ENCODE measurements at regions not wholly inside any gene's neighbourhood (a gene's known extent, or its start where the extent isn't known, plus 50 kb on each side); places are given as distances from the start of the nearest gene placed in this dataset.

DNA sequence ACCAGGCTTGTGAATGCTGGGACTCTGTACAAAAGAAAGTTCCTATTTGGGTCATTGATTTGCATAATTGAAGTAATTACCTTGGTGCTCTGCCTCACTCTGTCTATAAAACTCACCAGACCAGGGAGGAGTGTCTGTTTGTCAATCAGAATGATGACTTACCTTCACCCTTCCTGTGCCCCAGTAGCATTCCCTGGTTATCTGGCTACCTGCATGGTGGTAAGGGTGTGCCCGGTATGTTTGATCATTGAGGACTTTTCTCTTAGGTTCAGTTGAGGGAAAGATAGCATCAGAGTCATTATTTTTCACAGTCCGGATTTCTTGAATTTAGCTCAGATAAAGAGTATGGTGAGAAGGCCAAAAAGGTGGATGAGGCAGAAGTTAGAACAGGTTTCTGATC is 190.0 kb downstream of the BRINP2 start:
- Histone ChIP-seq H3K27ac (ENCODE audit: insufficient read depth, low read length) (no peak overlapping the region), H3K27me3 (ENCODE audit: control insufficient read depth, insufficient read depth, low read length) (no peaks in the 10 kb centered on the region), H3K4me2 (ENCODE audit: extremely low read depth, insufficient read depth, low read length) (no peak overlapping the region), H4K20me1 (ENCODE audit: control insufficient read depth, extremely low read depth, insufficient read depth, low read length) (no peaks in the 10 kb centered on the region), H3K9ac (ENCODE audit: insufficient read depth, low read length) (no peak overlapping the region), H3K4me1 (ENCODE audit: control insufficient read depth, extremely low read depth, insufficient read depth, low read length) (no peaks in the 10 kb centered on the region), H3K36me3 (ENCODE audit: control insufficient read depth, insufficient read depth, low read length) (no peaks in the 10 kb centered on the region), H3K79me2 (ENCODE audit: control insufficient read depth, insufficient read depth, low read length) (no peaks in the 10 kb centered on the region), H3K9me3 (ENCODE audit: control insufficient read depth, insufficient read depth, low read depth, low read length) (no peaks in the 10 kb centered on the region), H2AFZ (ENCODE audit: low read length) (no peak overlapping the region), H3K4me3 (replicated peaks in 1 of 4; ENCODE audit: control extremely low read depth in 1 of 4, insufficient read depth in 1 of 4, low read depth in 3 of 4, low read length in 4 of 4) (no peak overlapping the region)
- TF ChIP-seq EZH2 (IDR thresholded peaks at IDR 0.05; ENCODE audit: low read length, missing control alignments) = no peak
- TF ChIP-seq, protein P1, sequence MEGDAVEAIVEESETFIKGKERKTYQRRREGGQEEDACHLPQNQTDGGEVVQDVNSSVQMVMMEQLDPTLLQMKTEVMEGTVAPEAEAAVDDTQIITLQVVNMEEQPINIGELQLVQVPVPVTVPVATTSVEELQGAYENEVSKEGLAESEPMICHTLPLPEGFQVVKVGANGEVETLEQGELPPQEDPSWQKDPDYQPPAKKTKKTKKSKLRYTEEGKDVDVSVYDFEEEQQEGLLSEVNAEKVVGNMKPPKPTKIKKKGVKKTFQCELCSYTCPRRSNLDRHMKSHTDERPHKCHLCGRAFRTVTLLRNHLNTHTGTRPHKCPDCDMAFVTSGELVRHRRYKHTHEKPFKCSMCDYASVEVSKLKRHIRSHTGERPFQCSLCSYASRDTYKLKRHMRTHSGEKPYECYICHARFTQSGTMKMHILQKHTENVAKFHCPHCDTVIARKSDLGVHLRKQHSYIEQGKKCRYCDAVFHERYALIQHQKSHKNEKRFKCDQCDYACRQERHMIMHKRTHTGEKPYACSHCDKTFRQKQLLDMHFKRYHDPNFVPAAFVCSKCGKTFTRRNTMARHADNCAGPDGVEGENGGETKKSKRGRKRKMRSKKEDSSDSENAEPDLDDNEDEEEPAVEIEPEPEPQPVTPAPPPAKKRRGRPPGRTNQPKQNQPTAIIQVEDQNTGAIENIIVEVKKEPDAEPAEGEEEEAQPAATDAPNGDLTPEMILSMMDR (conservative IDR thresholded peaks at IDR 0.05 in 1 of 2, IDR thresholded peaks at IDR 0.05 in 1 of 2; ENCODE audit: low read depth in 1 of 2, low read length in 2 of 2) = no peak
- no peak for DNase-seq (ENCODE audit: low read depth in 2 of 2)

- Histone ChIP-seq H3K4me3 (replicated peaks in 1 of 4; ENCODE audit: control extremely low read depth in 1 of 4, insufficient read depth in 1 of 4, low read depth in 3 of 4, low read length in 4 of 4) (no peak overlapping the region), H4K20me1 (ENCODE audit: control insufficient read depth, extremely low read depth, insufficient read depth, low read length) (no peaks in the 10 kb centered on the region), H3K9me3 (ENCODE audit: control insufficient read depth, insufficient read depth, low read depth, low read length) (no peaks in the 10 kb centered on the region), H3K9ac (ENCODE audit: insufficient read depth, low read length) (no peak overlapping the region), H2AFZ (ENCODE audit: low read length) (no peak overlapping the region), H3K27ac (ENCODE audit: insufficient read depth, low read length) (no peak overlapping the region), H3K4me1 (ENCODE audit: control insufficient read depth, extremely low read depth, insufficient read depth, low read length) (no peaks in the 10 kb centered on the region), H3K36me3 (ENCODE audit: control insufficient read depth, insufficient read depth, low read length) (no peaks in the 10 kb centered on the region), H3K79me2 (ENCODE audit: control insufficient read depth, insufficient read depth, low read length) (no peaks in the 10 kb centered on the region), H3K4me2 (ENCODE audit: extremely low read depth, insufficient read depth, low read length) (no peak overlapping the region), H3K27me3 (ENCODE audit: control insufficient read depth, insufficient read depth, low read length) (peaks cover 2% of the 10 kb centered on the region)
- TF ChIP-seq EZH2 (IDR thresholded peaks at IDR 0.05; ENCODE audit: low read length, missing control alignments) = no peak
- TF ChIP-seq, protein P1 (conservative IDR thresholded peaks at IDR 0.05 in 1 of 2, IDR thresholded peaks at IDR 0.05 in 1 of 2; ENCODE audit: low read depth in 1 of 2, low read length in 2 of 2) = no peak
- DNase-seq (ENCODE audit: low read depth in 2 of 2) = no peak
Observed at GRCh38 chr1:177356674-177357435, 186.1 kb downstream of the BRINP2 start.

GRCh38 chr1:177355575-177355974 is 184.8 kb downstream of the BRINP2 start:
- Histone ChIP-seq H4K20me1 (ENCODE audit: control insufficient read depth, extremely low read depth, insufficient read depth, low read length) (no peaks in the 10 kb centered on the region), H3K4me3 (replicated peaks in 1 of 4; ENCODE audit: control extremely low read depth in 1 of 4, insufficient read depth in 1 of 4, low read depth in 3 of 4, low read length in 4 of 4) (no peak overlapping the region), H3K27me3 (ENCODE audit: control insufficient read depth, insufficient read depth, low read length) (peaks cover 2% of the 10 kb centered on the region), H3K4me2 (ENCODE audit: extremely low read depth, insufficient read depth, low read length) (no peak overlapping the region), H3K36me3 (ENCODE audit: control insufficient read depth, insufficient read depth, low read length) (no peaks in the 10 kb centered on the region), H2AFZ (ENCODE audit: low read length) (no peak overlapping the region), H3K4me1 (ENCODE audit: control insufficient read depth, extremely low read depth, insufficient read depth, low read length) (peaks cover 2% of the 10 kb centered on the region), H3K79me2 (ENCODE audit: control insufficient read depth, insufficient read depth, low read length) (no peaks in the 10 kb centered on the region), H3K27ac (ENCODE audit: insufficient read depth, low read length) (no peak overlapping the region), H3K9ac (ENCODE audit: insufficient read depth, low read length) (no peak overlapping the region), H3K9me3 (ENCODE audit: control insufficient read depth, insufficient read depth, low read depth, low read length) (no peaks in the 10 kb centered on the region)
- DNase-seq (ENCODE audit: low read depth in 2 of 2) = peak; percentile 9 to 47
- no peak for TF ChIP-seq EZH2 (IDR thresholded peaks at IDR 0.05; ENCODE audit: low read length, missing control alignments)
- TF ChIP-seq, protein P1 (conservative IDR thresholded peaks at IDR 0.05 in 1 of 2, IDR thresholded peaks at IDR 0.05 in 1 of 2; ENCODE audit: low read depth in 1 of 2, low read length in 2 of 2) = peak; percentile 60 to 71
